Prostate gland (tissue), 2 donors: ENCODE measurements at regions not wholly inside any gene's neighbourhood (a gene's known extent, or its start where the extent isn't known, plus 50 kb on each side); places are given as distances from the start of the nearest gene placed in this dataset.

Experiments used
- POLR2A ChIP-seq: fragments of 450-650 bp; IDR thresholded peaks from one replicate; pipeline ENCODE4 v1.6.1; 2016; ENCODE audit warnings: antibody characterized with exemption, mild to moderate bottlenecking
- POLR2AphosphoS5 ChIP-seq: sonication (generic); formaldehyde crosslinking; IDR thresholded peaks from one replicate; pipeline ENCODE4 v1.6.1; 2017; ENCODE audit warnings: antibody characterized with exemption
- TF ChIP-seq, protein P1 (sequence below), 4 experiments: fragments of 200-600 bp in 2 of 4; fragments of 450-650 bp in 2 of 4; sonication (generic) in 2 of 4; IDR thresholded peaks; 1 replicate in 3 of 4; 2 replicates in 1 of 4; pipeline ENCODE4 v1.5.1; 2016 to 2019; ENCODE audit warnings: antibody characterized with exemption in 4 of 4, mild to moderate bottlenecking in 2 of 4, moderate library complexity in 2 of 4

DNA sequence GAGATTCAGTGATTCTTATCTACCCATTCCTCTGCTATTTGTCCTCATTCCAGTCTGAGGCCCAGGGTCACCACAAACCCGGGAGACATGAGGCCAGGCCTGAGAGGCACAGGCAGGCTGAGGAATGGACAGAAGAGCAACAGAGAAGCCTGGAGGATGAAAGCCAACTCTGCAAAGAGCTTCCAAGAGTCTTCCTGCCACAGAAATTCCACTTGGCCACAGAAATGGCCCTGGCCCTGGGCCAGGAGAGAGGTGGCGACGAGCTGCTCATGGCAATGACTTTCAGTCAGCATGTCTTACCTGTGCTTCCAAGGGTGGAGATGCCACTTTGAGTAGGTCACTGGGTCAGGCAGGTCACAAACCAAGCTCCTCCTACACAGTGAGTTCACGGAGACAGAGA is 155.3 kb upstream of the PKDCC start:
- TF ChIP-seq, protein P1, sequence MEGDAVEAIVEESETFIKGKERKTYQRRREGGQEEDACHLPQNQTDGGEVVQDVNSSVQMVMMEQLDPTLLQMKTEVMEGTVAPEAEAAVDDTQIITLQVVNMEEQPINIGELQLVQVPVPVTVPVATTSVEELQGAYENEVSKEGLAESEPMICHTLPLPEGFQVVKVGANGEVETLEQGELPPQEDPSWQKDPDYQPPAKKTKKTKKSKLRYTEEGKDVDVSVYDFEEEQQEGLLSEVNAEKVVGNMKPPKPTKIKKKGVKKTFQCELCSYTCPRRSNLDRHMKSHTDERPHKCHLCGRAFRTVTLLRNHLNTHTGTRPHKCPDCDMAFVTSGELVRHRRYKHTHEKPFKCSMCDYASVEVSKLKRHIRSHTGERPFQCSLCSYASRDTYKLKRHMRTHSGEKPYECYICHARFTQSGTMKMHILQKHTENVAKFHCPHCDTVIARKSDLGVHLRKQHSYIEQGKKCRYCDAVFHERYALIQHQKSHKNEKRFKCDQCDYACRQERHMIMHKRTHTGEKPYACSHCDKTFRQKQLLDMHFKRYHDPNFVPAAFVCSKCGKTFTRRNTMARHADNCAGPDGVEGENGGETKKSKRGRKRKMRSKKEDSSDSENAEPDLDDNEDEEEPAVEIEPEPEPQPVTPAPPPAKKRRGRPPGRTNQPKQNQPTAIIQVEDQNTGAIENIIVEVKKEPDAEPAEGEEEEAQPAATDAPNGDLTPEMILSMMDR (IDR thresholded peaks at IDR 0.05), result no peak
- TF ChIP-seq POLR2A (no peak), POLR2AphosphoS5 (no peak)
